ENCODE measurements at regions not wholly inside any gene's neighbourhood (a gene's known extent, or its start where the extent isn't known, plus 50 kb on each side); places are given as distances from the start of the nearest gene placed in this dataset.

GRCh38 chr21:19171585-19171984 lies 768.0 kb upstream of the TMPRSS15 start:
- Mint-ChIP-seq H3K4me1 (ENCODE audit: low read depth) (no peaks in the 10 kb centered on the region), H3K27me3 (ENCODE audit: insufficient read depth) (no peaks in the 10 kb centered on the region), H3K36me3 (ENCODE audit: low read depth) (no peaks in the 10 kb centered on the region), H3K4me3 (no peak overlapping the region), H3K9me3 (peaks cover 37% of the 10 kb centered on the region), H3K27ac (no peak overlapping the region)
- TF ChIP-seq CTCF (IDR thresholded peaks at IDR 0.05) = no peak
- no peak for DNase-seq

GRCh38 chr21:19181604-19182140 lies 778.1 kb upstream of the TMPRSS15 start:
- Mint-ChIP-seq H3K4me1 (ENCODE audit: low read depth) (no peaks in the 10 kb centered on the region), H3K27me3 (ENCODE audit: insufficient read depth) (no peaks in the 10 kb centered on the region; the same call in 1 of the 2 replicates)

GRCh38 chr21:19197950-19198349 lies 794.4 kb upstream of the TMPRSS15 start:
- H3K36me3 Mint-ChIP-seq (ENCODE audit: low read depth) = peaks cover 5% of the 10 kb centered on the region; the same call in 1 of the 2 replicates
- no peak for TF ChIP-seq CTCF (IDR thresholded peaks at IDR 0.05)
- H3K4me3 Mint-ChIP-seq = no peak overlapping the region
- H3K27ac Mint-ChIP-seq = no peak overlapping the region
- no peaks in the 10 kb centered on the region for H3K4me1 Mint-ChIP-seq (ENCODE audit: low read depth)
- H3K27me3 Mint-ChIP-seq (ENCODE audit: insufficient read depth) = no peaks in the 10 kb centered on the region
- DNase-seq = no peak
- H3K9me3 Mint-ChIP-seq = peaks cover 52% of the 10 kb centered on the region

More at GRCh38 chr21:19181604-19182140, 778.1 kb upstream of the TMPRSS15 start:
- no peak for DNase-seq
- no peak overlapping the region for H3K27ac Mint-ChIP-seq
- H3K4me3 Mint-ChIP-seq = no peak overlapping the region
- no peak for TF ChIP-seq CTCF (IDR thresholded peaks at IDR 0.05)
- H3K9me3 Mint-ChIP-seq = peaks cover 57% of the 10 kb centered on the region
- no peaks in the 10 kb centered on the region; the same call in 1 of the 2 replicates for H3K36me3 Mint-ChIP-seq (ENCODE audit: low read depth)

- Mint-ChIP-seq H3K27ac (no peak overlapping the region), H3K4me1 (ENCODE audit: low read depth) (no peaks in the 10 kb centered on the region), H3K27me3 (ENCODE audit: insufficient read depth) (no peaks in the 10 kb centered on the region), H3K9me3 (peaks cover 57% of the 10 kb centered on the region), H3K36me3 (ENCODE audit: low read depth) (peaks cover 5% of the 10 kb centered on the region; the same call in 1 of the 2 replicates), H3K4me3 (no peak overlapping the region)
- no peak for DNase-seq
- no peak for TF ChIP-seq CTCF (IDR thresholded peaks at IDR 0.05)
These were observed 795.2 kb upstream of the TMPRSS15 start for GRCh38 chr21:19198801-19199200.

GRCh38 chr21:19218163-19218562 lies 814.6 kb upstream of the TMPRSS15 start:
- H3K27me3 Mint-ChIP-seq (ENCODE audit: insufficient read depth) = no peaks in the 10 kb centered on the region

More at GRCh38 chr21:19218163-19218562, 814.6 kb upstream of the TMPRSS15 start:
- H3K9me3 Mint-ChIP-seq = peaks cover 42% of the 10 kb centered on the region
- no peaks in the 10 kb centered on the region for H3K4me1 Mint-ChIP-seq (ENCODE audit: low read depth)
- DNase-seq = no peak
- no peak overlapping the region for H3K4me3 Mint-ChIP-seq
- H3K27ac Mint-ChIP-seq = no peak overlapping the region
- TF ChIP-seq CTCF (IDR thresholded peaks at IDR 0.05) = no peak
- no peaks in the 10 kb centered on the region for H3K36me3 Mint-ChIP-seq (ENCODE audit: low read depth)

All from HFFc6 (cell line).